ENCODE measurements at regions not wholly inside any gene's neighbourhood (a gene's known extent, or its start where the extent isn't known, plus 50 kb on each side); places are given as distances from the start of the nearest gene placed in this dataset.

GRCh38 chr14:101065696-101066694, 162.5 kb upstream of the RTL1 start:
- DNase-seq (ENCODE audit: low read depth, low spot score) = no peak

- DNase-seq (ENCODE audit: low read depth, low spot score) = no peak
Measured at GRCh38 chr14:101066826-101067510, 163.4 kb upstream of the RTL1 start.

- no peak for DNase-seq (ENCODE audit: low read depth, low spot score)
Measured at GRCh38 chr14:101068313-101069227, 165.0 kb upstream of the RTL1 start.

GRCh38 chr14:101069228-101069549, 165.7 kb upstream of the RTL1 start:
- DNase-seq (ENCODE audit: low read depth, low spot score) = no peak

- DNase-seq (ENCODE audit: low read depth, low spot score) = no peak
Measured at GRCh38 chr14:101069666-101070362, 166.3 kb upstream of the RTL1 start.

- DNase-seq (ENCODE audit: low read depth, low spot score) = no peak
Measured at GRCh38 chr14:101070540-101071492, 167.3 kb upstream of the RTL1 start.

GRCh38 chr14:101071493-101071906, 168.0 kb upstream of the RTL1 start:
- DNase-seq (ENCODE audit: low read depth, low spot score) = no peak

GRCh38 chr14:101072070-101072469, 168.5 kb upstream of the RTL1 start:
- DNase-seq (ENCODE audit: low read depth, low spot score) = no peak

GRCh38 chr14:101072531-101072930, 169.0 kb upstream of the RTL1 start:
- DNase-seq (ENCODE audit: low read depth, low spot score) = no peak

- no peak for DNase-seq (ENCODE audit: low read depth, low spot score)
Measured at GRCh38 chr14:101072945-101073597, 169.5 kb upstream of the RTL1 start.

GRCh38 chr14:101073598-101073965, 170.1 kb upstream of the RTL1 start:
- no peak for DNase-seq (ENCODE audit: low read depth, low spot score)

- DNase-seq (ENCODE audit: low read depth, low spot score) = no peak
Measured at GRCh38 chr14:101074196-101075024, 170.9 kb upstream of the RTL1 start.

- no peak for DNase-seq (ENCODE audit: low read depth, low spot score)
Measured at GRCh38 chr14:101075025-101075800, 171.7 kb upstream of the RTL1 start.

GRCh38 chr14:101075801-101076413, 172.4 kb upstream of the RTL1 start:
- no peak for DNase-seq (ENCODE audit: low read depth, low spot score)

GRCh38 chr14:101076451-101077198, 173.1 kb upstream of the RTL1 start:
- no peak for DNase-seq (ENCODE audit: low read depth, low spot score)

- no peak for DNase-seq (ENCODE audit: low read depth, low spot score)
Measured at GRCh38 chr14:101077481-101078074, 174.1 kb upstream of the RTL1 start.

Measured in activated CD4-positive, CD25-positive, alpha-beta regulatory T cell treated with anti-CD3 and anti-CD28 coated beads, Interleukin-2, amount 50 U/mL, for 16 hours (primary cell).